NCI-H2171 (cell line): ENCODE measurements at regions not wholly inside any gene's neighbourhood (a gene's known extent, or its start where the extent isn't known, plus 50 kb on each side); places are given as distances from the start of the nearest gene placed in this dataset.
A peak's percentile ranks its signal among the peaks of the same experiment; 100 is the strongest.

ENCODE experiments used
- DNase-seq: peaks from one replicate; lab custom pipeline; 2025; lab: John Stamatoyannopoulos, UW

GRCh38 chr14:61226015-61226654 is 55.0 kb downstream of the TMEM30B start:
- no peak for DNase-seq

GRCh38 chr14:61225344-61225743 is 55.8 kb downstream of the TMEM30B start:
- DNase-seq = no peak

GRCh38 chr14:61223552-61223951 is 57.6 kb downstream of the TMEM30B start:
- no peak for DNase-seq

GRCh38 chr14:61222388-61222787 is 58.8 kb downstream of the TMEM30B start:
- DNase-seq = no peak

GRCh38 chr14:61221906-61222305 is 59.2 kb downstream of the TMEM30B start:
- no peak for DNase-seq

- no peak for DNase-seq
These were observed 61.5 kb downstream of the TMEM30B start for GRCh38 chr14:61219673-61220072.

- no peak for DNase-seq
These were observed 61.9 kb downstream of the TMEM30B start for GRCh38 chr14:61219256-61219655.

- no peak for DNase-seq
These were observed 62.4 kb downstream of the TMEM30B start for GRCh38 chr14:61218767-61219166.

GRCh38 chr14:61218157-61218556 is 63.0 kb downstream of the TMEM30B start:
- no peak for DNase-seq

- DNase-seq = no peak
These were observed 63.6 kb downstream of the TMEM30B start for GRCh38 chr14:61217516-61217915.

GRCh38 chr14:61215222-61216020 is 65.7 kb downstream of the TMEM30B start:
- no peak for DNase-seq

GRCh38 chr14:61213920-61214319 is 67.2 kb downstream of the TMEM30B start:
- no peak for DNase-seq

GRCh38 chr14:61213191-61213621 is 67.9 kb downstream of the TMEM30B start:
- no peak for DNase-seq

GRCh38 chr14:61212546-61212945 is 68.6 kb downstream of the TMEM30B start:
- DNase-seq = no peak

GRCh38 chr14:61211476-61212255 is 69.5 kb downstream of the TMEM30B start:
- DNase-seq = peak; percentile 64

- peak; percentile 74 for DNase-seq
These were observed 77.9 kb downstream of the TMEM30B start for GRCh38 chr14:61203081-61203753.

- no peak for DNase-seq
These were observed 79.0 kb downstream of the TMEM30B start for GRCh38 chr14:61202124-61202523.

GRCh38 chr14:61201171-61201570 is 80.0 kb downstream of the TMEM30B start:
- DNase-seq = no peak

GRCh38 chr14:61197416-61197815 is 83.7 kb downstream of the TMEM30B start:
- DNase-seq = peak; percentile 58

- no peak for DNase-seq
These were observed 84.3 kb downstream of the TMEM30B start for GRCh38 chr14:61196792-61197191.

- DNase-seq = no peak
These were observed 85.1 kb downstream of the TMEM30B start for GRCh38 chr14:61196034-61196433.

GRCh38 chr14:61193476-61193875 is 87.7 kb downstream of the TMEM30B start:
- no peak for DNase-seq
